GM12878 (cell line): ENCODE measurements at regions not wholly inside any gene's neighbourhood (a gene's known extent, or its start where the extent isn't known, plus 50 kb on each side); places are given as distances from the start of the nearest gene placed in this dataset.

Experiments used
- ATAC-seq: fragments of 200-7000 bp; cut with Tn5 transposase; 3 replicates; pipeline ENCODE4 v1.9.1; 2020; ENCODE audit warnings: mild to moderate bottlenecking, moderate library complexity
- BruUV-seq: library from RNA; stranded (reverse); fragments of 400-500 nt; replicated peaks from 2 replicates; lab custom pipeline; 2021; lab: Mats Ljungman, UMichigan
- CTCF ChIA-PET: fragments of 300-600 bp; sonication (Branson Sonifier 250); formaldehyde crosslinking; extraction: SDS; loops from one replicate; lab custom pipeline; 2021; ENCODE audit warnings: inconsistent platforms; lab: Yijun Ruan, JAX
- POLR2A ChIA-PET: fragments of 350-600 bp; formaldehyde crosslinking; extraction: SDS; loops from one replicate; lab custom pipeline; 2021; ENCODE audit warnings: inconsistent platforms; lab: Charles Lee
- RAD21 ChIA-PET: fragments of 300-600 bp; sonication (Branson Sonifier 250); formaldehyde crosslinking; loops from one replicate; lab custom pipeline; 2023; ENCODE audit warnings: antibody characterized with exemption; ENCODE audit not compliant: unreplicated experiment; lab: Charles Lee
- SMC1A ChIA-PET: fragments of 300-600 bp; sonication (Branson Sonifier 250); formaldehyde crosslinking; loops from one replicate; lab custom pipeline; 2023; ENCODE audit not compliant: unreplicated experiment, uncharacterized antibody; lab: Charles Lee
- DNase-seq: peaks from one replicate; pipeline ENCODE4 v3.0.0-alpha.2; 2011; ENCODE audit warnings: low read depth, low spot score
- FAIRE-seq: peaks from 3 replicates; lab custom pipeline; 2011; peaks lifted over from hg19 to GRCh38; lab: Jason Lieb, UNC
- H2AFZ ChIP-seq: 2 replicates; pipeline ENCODE4 v1.6.0; 2011; ENCODE audit warnings: low read depth, low read length, control low read depth; ENCODE audit not compliant: control insufficient read depth
- H3K27ac ChIP-seq: 2 replicates; pipeline ENCODE4 v1.5.1; 2011; ENCODE audit warnings: control low read depth; ENCODE audit not compliant: control insufficient read depth, insufficient read depth
- H3K27me3 ChIP-seq, 2 experiments: replicated peaks in 1 of 2; 2 replicates each; pipeline versions ENCODE4 v1.6.0 to v1.6.1; 2011; ENCODE audit warnings: low read length in 1 of 2; ENCODE audit not compliant: control insufficient read depth in 2 of 2, insufficient read depth in 2 of 2
- H3K36me3 ChIP-seq, 2 experiments: 2 replicates each; pipeline ENCODE4 v1.5.1; 2011; ENCODE audit warnings: low read length in 1 of 2; ENCODE audit not compliant: control insufficient read depth in 2 of 2, insufficient read depth in 2 of 2
- H3K4me1 ChIP-seq: 2 replicates; pipeline ENCODE4 v1.6.1; 2011; ENCODE audit warnings: mild to moderate bottlenecking, low read length, moderate library complexity, mixed read lengths; ENCODE audit not compliant: control insufficient read depth, insufficient read depth
- H3K4me2 ChIP-seq: 2 replicates; pipeline ENCODE4 v1.6.0; 2011; ENCODE audit warnings: control low read depth; ENCODE audit not compliant: control insufficient read depth, insufficient read depth
- H3K4me3 ChIP-seq: fragments of 200-600 bp; sonication (generic); 2 replicates; pipeline ENCODE4 v1.5.1; 2016
- H3K79me2 ChIP-seq: 2 replicates; pipeline ENCODE4 v1.6.0; 2011; ENCODE audit warnings: low read length; ENCODE audit not compliant: control insufficient read depth, insufficient read depth
- H3K9ac ChIP-seq: 2 replicates; pipeline ENCODE4 v1.8.0; 2011; ENCODE audit warnings: low read length, control low read depth, mixed read lengths; ENCODE audit not compliant: control insufficient read depth, insufficient read depth
- H3K9me3 ChIP-seq: replicated peaks from 3 replicates; pipeline ENCODE4 v1.5.1; 2011; ENCODE audit warnings: mild to moderate bottlenecking, low read length; ENCODE audit not compliant: control insufficient read depth, insufficient read depth
- H4K20me1 ChIP-seq: 2 replicates; pipeline ENCODE4 v1.6.0; 2011; ENCODE audit not compliant: control insufficient read depth, insufficient read depth
- CEBPZ ChIP-seq: fragments of 150-350 bp; IDR thresholded peaks from 2 replicates; pipeline ENCODE4 v1.6.1; 2016; ENCODE audit warnings: low read depth, low read length
- EZH2 ChIP-seq: IDR thresholded peaks from 2 replicates; pipeline ENCODE4 v1.6.1; 2012; ENCODE audit warnings: low read depth, mild to moderate bottlenecking, control low read depth, inconsistent platforms, low read length, borderline replicate concordance; ENCODE audit not compliant: control insufficient read depth
- IKZF2 ChIP-seq, 2 experiments: fragments of 450-650 bp; IDR thresholded peaks; 2 replicates each; pipeline ENCODE4 v1.6.1; 2017; ENCODE audit warnings: mild to moderate bottlenecking in 2 of 2, moderate library complexity in 2 of 2
- PRDM15 ChIP-seq: fragments of 450-650 bp; formaldehyde crosslinking; IDR thresholded peaks from 2 replicates; pipeline ENCODE4 v1.4.0; 2020; ENCODE audit warnings: mild to moderate bottlenecking, moderate library complexity
- RUNX3 ChIP-seq: IDR thresholded peaks from 2 replicates; pipeline ENCODE4 v1.6.1; 2012; ENCODE audit warnings: low read length, inconsistent platforms
- YY1 ChIP-seq: IDR thresholded peaks from 2 replicates; pipeline ENCODE4 v1.6.1; 2011; ENCODE audit warnings: low read depth, mild to moderate bottlenecking, low read length
- ZBTB40 ChIP-seq: fragments of 450-650 bp; IDR thresholded peaks from 2 replicates; pipeline ENCODE4 v1.6.1; 2016; ENCODE audit warnings: mild to moderate bottlenecking, moderate library complexity, borderline replicate concordance
- WGBS: methylation state at CpG from one replicate; pipeline ENCODE4 v1.1.6; 2016; ENCODE audit warnings: low lambda C conversion rate; ENCODE audit not compliant: insufficient replicate concordance, insufficient coverage; ENCODE audit errors: missing lambda C conversion rate; 5-methylcytosine and 5-hydroxymethylcytosine counted together
- in situ Hi-C: fragments of 300-500 bp; cut with MboI; formaldehyde crosslinking; loops from 9 replicates; pipeline ENCODE4 v1.14.3; 2018; ENCODE audit warnings: mixed read lengths
- intact Hi-C: fragments of 100-400 bp; cut with micrococcal nuclease; formaldehyde crosslinking; loops from one replicate; pipeline ENCODE4 v1.14.2; 2022; ENCODE audit not compliant: unreplicated experiment

GRCh38 chr11:28815110-28815509, 706.9 kb downstream of the METTL15 start:
- Histone ChIP-seq H3K79me2 (no peaks in the 10 kb centered on the region), H3K9ac (no peak overlapping the region), H3K27ac (no peak overlapping the region), H4K20me1 (no peaks in the 10 kb centered on the region), H3K27me3 (no peaks in the 10 kb centered on the region), H3K9me3 (no peaks in the 10 kb centered on the region), H3K36me3 (no peaks in the 10 kb centered on the region), H3K4me3 (no peak overlapping the region), H3K4me2 (no peak overlapping the region), H2AFZ (no peak overlapping the region), H3K4me1 (no peaks in the 10 kb centered on the region)
- TF ChIP-seq CEBPZ (no peak), ZBTB40 (no peak), IKZF2 (IDR thresholded peaks at IDR 0.05) (no peak), YY1 (no peak), PRDM15 (CRISPR knock-in tag) (no peak), RUNX3 (no peak), EZH2 (no peak)
- WGBS: 33% methylated on average over 3 of the region's 4 CpGs
- in situ Hi-C loops (no loop called here), intact Hi-C loops (no loop called here)
- ChIA-PET POLR2A (no interaction called here), RAD21 (no interaction called here), CTCF (no interaction called here), SMC1A (interaction anchor here (0.7 kb wide), 1 partner anchor 71 kb away, joined by 3 read pairs; no protein-coding TSS in a partner anchor)
- FAIRE-seq: no peak
- DNase-seq: no peak
- ATAC-seq: no peak
- no TSS peak for BruUV-seq
